ENCODE measurements at regions not wholly inside any gene's neighbourhood (a gene's known extent, or its start where the extent isn't known, plus 50 kb on each side); places are given as distances from the start of the nearest gene placed in this dataset.

DNA sequence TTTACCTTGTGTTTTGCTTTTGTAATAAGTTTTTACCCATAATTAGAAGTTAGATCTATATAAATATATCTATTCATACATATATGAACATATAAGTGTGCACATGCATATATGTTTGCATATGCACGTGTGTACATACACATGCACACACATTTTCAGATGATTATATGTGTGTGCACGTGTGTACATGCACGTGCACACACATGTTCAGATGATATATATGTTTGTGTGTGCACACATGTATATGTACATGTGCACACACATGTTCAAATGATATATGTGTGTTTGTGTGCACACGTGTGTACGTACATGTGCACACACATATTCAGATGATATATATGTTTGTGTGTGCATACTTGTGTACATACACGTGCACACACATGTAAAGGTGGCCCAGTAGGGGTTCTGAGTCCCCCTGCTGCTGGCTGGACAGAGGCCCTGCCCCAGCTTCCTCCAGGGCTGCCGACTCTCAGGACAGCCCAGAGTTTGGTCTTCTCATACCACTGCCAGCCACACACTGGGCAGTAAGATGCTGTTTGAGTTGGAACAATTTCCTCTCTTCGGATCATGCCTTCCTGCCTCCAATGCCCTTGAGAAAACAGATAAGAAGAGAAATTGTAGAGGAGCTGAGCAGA, 252.3 kb upstream of the PPP2R2D start:
- no peak overlapping the region for H3K4me3 ChIP-seq (replicated peaks in 1 of 3; ENCODE audit: low read depth in 2 of 3, low read length in 3 of 3)
- no CpG with 5 or more reads among the region's 8 CpGs for WGBS (ENCODE audit: insufficient coverage)
- H3K79me2 ChIP-seq (ENCODE audit: insufficient read depth, low read length), result no peaks in the 10 kb centered on the region
- H3K4me2 ChIP-seq (replicated peaks; ENCODE audit: extremely low read depth, low read length, poor library complexity, severe bottlenecking), result no peak overlapping the region
- peak overlapping the region in 1 of 7 donors; percentile 8 for H3K27ac Mint-ChIP-seq
- H4K20me1 ChIP-seq (ENCODE audit: insufficient read depth, low read length), result no peaks in the 10 kb centered on the region
- H3K27me3 ChIP-seq (ENCODE audit: control insufficient read depth in 2 of 2, insufficient read depth in 2 of 2, low read length in 2 of 2), result peaks cover 0 to 18% of the 10 kb centered on the region in 2 donors
- no peak overlapping the region for H2AFZ ChIP-seq (ENCODE audit: insufficient read depth, low read depth, low read length, poor library complexity, severe bottlenecking)
- H3K36me3 Mint-ChIP-seq, result no peaks in the 10 kb centered on the region
- H3K9me3 ChIP-seq (replicated peaks in 1 of 2; ENCODE audit: control insufficient read depth in 1 of 2, insufficient read depth in 1 of 2, low read length in 2 of 2), result no peaks in the 10 kb centered on the region
- H3K4me1 Mint-ChIP-seq, result no peaks in the 10 kb centered on the region
- H3K27me3 Mint-ChIP-seq (ENCODE audit: low read depth in 3 of 3), result peaks cover 14 to 22% (median 20%) of the 10 kb centered on the region in 3 donors
- TF ChIP-seq, protein P1, sequence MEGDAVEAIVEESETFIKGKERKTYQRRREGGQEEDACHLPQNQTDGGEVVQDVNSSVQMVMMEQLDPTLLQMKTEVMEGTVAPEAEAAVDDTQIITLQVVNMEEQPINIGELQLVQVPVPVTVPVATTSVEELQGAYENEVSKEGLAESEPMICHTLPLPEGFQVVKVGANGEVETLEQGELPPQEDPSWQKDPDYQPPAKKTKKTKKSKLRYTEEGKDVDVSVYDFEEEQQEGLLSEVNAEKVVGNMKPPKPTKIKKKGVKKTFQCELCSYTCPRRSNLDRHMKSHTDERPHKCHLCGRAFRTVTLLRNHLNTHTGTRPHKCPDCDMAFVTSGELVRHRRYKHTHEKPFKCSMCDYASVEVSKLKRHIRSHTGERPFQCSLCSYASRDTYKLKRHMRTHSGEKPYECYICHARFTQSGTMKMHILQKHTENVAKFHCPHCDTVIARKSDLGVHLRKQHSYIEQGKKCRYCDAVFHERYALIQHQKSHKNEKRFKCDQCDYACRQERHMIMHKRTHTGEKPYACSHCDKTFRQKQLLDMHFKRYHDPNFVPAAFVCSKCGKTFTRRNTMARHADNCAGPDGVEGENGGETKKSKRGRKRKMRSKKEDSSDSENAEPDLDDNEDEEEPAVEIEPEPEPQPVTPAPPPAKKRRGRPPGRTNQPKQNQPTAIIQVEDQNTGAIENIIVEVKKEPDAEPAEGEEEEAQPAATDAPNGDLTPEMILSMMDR (IDR thresholded peaks at IDR 0.05), result no peak
- H3K9me3 Mint-ChIP-seq, result peaks cover 0 to 4% (median 2%) of the 10 kb centered on the region in 7 donors
- H3K9ac ChIP-seq (ENCODE audit: insufficient read depth, low read length, poor library complexity, severe bottlenecking), result no peak overlapping the region
- H3K4me3 Mint-ChIP-seq, result no peak overlapping the region
- intact Hi-C loops (cut with micrococcal nuclease), result no loop called here
- H3K27ac ChIP-seq (ENCODE audit: low read depth in 1 of 2, low read length in 2 of 2), result no peak overlapping the region
- no peaks in the 10 kb centered on the region for H3K4me1 ChIP-seq (ENCODE audit: control insufficient read depth in 1 of 2, insufficient read depth in 2 of 2, low read length in 2 of 2)
- no peaks in the 10 kb centered on the region for H3K36me3 ChIP-seq (replicated peaks in 1 of 2; ENCODE audit: control insufficient read depth in 1 of 2, insufficient read depth in 2 of 2, low read length in 2 of 2)
- DNase-seq, result no peak

DNA sequence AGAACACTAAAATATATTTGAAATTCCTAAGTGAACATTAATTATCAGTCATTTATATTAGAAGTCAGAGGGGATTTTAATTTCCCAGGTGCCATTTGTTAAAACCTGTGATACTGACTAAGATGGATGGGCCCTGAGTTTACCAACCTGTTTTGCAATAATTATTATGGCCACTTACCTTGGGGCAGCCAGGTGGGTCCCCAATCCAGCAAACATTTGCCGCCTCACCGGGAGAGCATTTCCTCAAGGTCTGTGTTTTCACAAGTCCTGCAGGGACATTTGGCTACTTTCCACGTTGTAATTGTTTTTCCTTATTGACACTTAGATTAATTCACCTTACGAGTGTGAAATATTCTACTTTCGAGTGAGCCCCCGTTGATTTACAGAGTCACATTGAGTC, 251.2 kb upstream of the PPP2R2D start:
- Histone ChIP-seq H3K36me3 (replicated peaks in 1 of 2; ENCODE audit: control insufficient read depth in 1 of 2, insufficient read depth in 2 of 2, low read length in 2 of 2) (no peaks in the 10 kb centered on the region), H4K20me1 (ENCODE audit: insufficient read depth, low read length) (no peaks in the 10 kb centered on the region), H3K4me1 (ENCODE audit: control insufficient read depth in 1 of 2, insufficient read depth in 2 of 2, low read length in 2 of 2) (no peaks in the 10 kb centered on the region), H3K27me3 (ENCODE audit: control insufficient read depth in 2 of 2, insufficient read depth in 2 of 2, low read length in 2 of 2) (peaks cover 0 to 19% of the 10 kb centered on the region in 2 donors), H3K9me3 (replicated peaks in 1 of 2; ENCODE audit: control insufficient read depth in 1 of 2, insufficient read depth in 1 of 2, low read length in 2 of 2) (no peaks in the 10 kb centered on the region), H3K4me2 (replicated peaks; ENCODE audit: extremely low read depth, low read length, poor library complexity, severe bottlenecking) (no peak overlapping the region), H2AFZ (ENCODE audit: insufficient read depth, low read depth, low read length, poor library complexity, severe bottlenecking) (no peak overlapping the region), H3K79me2 (ENCODE audit: insufficient read depth, low read length) (no peaks in the 10 kb centered on the region), H3K4me3 (replicated peaks in 1 of 3; ENCODE audit: low read depth in 2 of 3, low read length in 3 of 3) (no peak overlapping the region), H3K27ac (ENCODE audit: low read depth in 1 of 2, low read length in 2 of 2) (no peak overlapping the region), H3K9ac (ENCODE audit: insufficient read depth, low read length, poor library complexity, severe bottlenecking) (no peak overlapping the region)
- H3K9me3 Mint-ChIP-seq, result peaks cover 0 to 2% (median 0%) of the 10 kb centered on the region in 7 donors
- no peak overlapping the region for H3K4me3 Mint-ChIP-seq
- intact Hi-C loops (cut with micrococcal nuclease), result no loop called here
- DNase-seq, result no peak
- H3K27me3 Mint-ChIP-seq (ENCODE audit: low read depth in 3 of 3), result peaks cover 16 to 22% (median 20%) of the 10 kb centered on the region in 3 donors
- H3K36me3 Mint-ChIP-seq, result no peaks in the 10 kb centered on the region
- TF ChIP-seq, protein P1 (IDR thresholded peaks at IDR 0.05), result no peak
- 67% methylated on average over 4 of the region's 6 CpGs for WGBS (ENCODE audit: insufficient coverage)
- H3K4me1 Mint-ChIP-seq, result no peaks in the 10 kb centered on the region
- H3K27ac Mint-ChIP-seq, result no peak overlapping the region

Data from CD14-positive monocyte (primary cell).